Peyer's patch (tissue), 4 donors: ENCODE measurements at regions not wholly inside any gene's neighbourhood (a gene's known extent, or its start where the extent isn't known, plus 50 kb on each side); places are given as distances from the start of the nearest gene placed in this dataset.

ENCODE experiments used
- DNase-seq, 3 donors: peaks; one replicate each; pipeline ENCODE4 v3.0.0-alpha.2; 2017 to 2019
- H3K27ac ChIP-seq, 4 donors: fragments of 200-600 bp; sonication (generic); one replicate each; pipeline ENCODE4 v1.5.1; 2016 to 2019
- H3K27me3 ChIP-seq, 2 donors: fragments of 200-600 bp; sonication (generic); one replicate each; pipeline ENCODE4 v1.5.1; 2019
- H3K36me3 ChIP-seq, 3 donors: fragments of 200-600 bp; sonication (generic); one replicate each; pipeline ENCODE4 v1.5.1; 2016 to 2019
- H3K4me1 ChIP-seq, 4 donors: fragments of 200-600 bp; sonication (generic); one replicate each; pipeline ENCODE4 v1.5.1; 2016 to 2019
- H3K4me3 ChIP-seq, 4 donors: fragments of 200-600 bp; sonication (generic); 1 replicate in 3 of 4; 2 replicates in 1 of 4; pipeline ENCODE4 v1.5.1; 2016 to 2019; ENCODE audit warnings: mild to moderate bottlenecking in 1 of 4
- H3K9me3 ChIP-seq, 4 donors: fragments of 200-600 bp; sonication (generic); one replicate each; pipeline ENCODE4 v1.5.1; 2016 to 2019; ENCODE audit warnings: mild to moderate bottlenecking in 1 of 4
- POLR2A ChIP-seq, 2 donors: fragments of 450-650 bp; IDR thresholded peaks; one replicate each; pipeline ENCODE4 v1.5.1; 2017; ENCODE audit warnings: antibody characterized with exemption in 2 of 2, mild to moderate bottlenecking in 2 of 2, moderate library complexity in 2 of 2
- TF ChIP-seq, protein P1 (sequence below), 6 experiments: fragments of 450-650 bp in 4 of 6; fragments of 200-600 bp in 2 of 6; sonication (generic) in 1 of 6; IDR thresholded peaks; one replicate each; pipeline ENCODE4 v1.5.1; 2017 to 2019; ENCODE audit warnings: antibody characterized with exemption in 6 of 6, mild to moderate bottlenecking in 3 of 6, moderate library complexity in 1 of 6

- Histone ChIP-seq H3K36me3 (no peaks in the 10 kb centered on the region), H3K27me3 (no peaks in the 10 kb centered on the region), H3K9me3 (no peaks in the 10 kb centered on the region), H3K27ac (no peak overlapping the region), H3K4me3 (no peak overlapping the region), H3K4me1 (no peaks in the 10 kb centered on the region)
- no peak for DNase-seq
- TF ChIP-seq, protein P1, sequence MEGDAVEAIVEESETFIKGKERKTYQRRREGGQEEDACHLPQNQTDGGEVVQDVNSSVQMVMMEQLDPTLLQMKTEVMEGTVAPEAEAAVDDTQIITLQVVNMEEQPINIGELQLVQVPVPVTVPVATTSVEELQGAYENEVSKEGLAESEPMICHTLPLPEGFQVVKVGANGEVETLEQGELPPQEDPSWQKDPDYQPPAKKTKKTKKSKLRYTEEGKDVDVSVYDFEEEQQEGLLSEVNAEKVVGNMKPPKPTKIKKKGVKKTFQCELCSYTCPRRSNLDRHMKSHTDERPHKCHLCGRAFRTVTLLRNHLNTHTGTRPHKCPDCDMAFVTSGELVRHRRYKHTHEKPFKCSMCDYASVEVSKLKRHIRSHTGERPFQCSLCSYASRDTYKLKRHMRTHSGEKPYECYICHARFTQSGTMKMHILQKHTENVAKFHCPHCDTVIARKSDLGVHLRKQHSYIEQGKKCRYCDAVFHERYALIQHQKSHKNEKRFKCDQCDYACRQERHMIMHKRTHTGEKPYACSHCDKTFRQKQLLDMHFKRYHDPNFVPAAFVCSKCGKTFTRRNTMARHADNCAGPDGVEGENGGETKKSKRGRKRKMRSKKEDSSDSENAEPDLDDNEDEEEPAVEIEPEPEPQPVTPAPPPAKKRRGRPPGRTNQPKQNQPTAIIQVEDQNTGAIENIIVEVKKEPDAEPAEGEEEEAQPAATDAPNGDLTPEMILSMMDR (IDR thresholded peaks at IDR 0.05), result no peak
- no peak for TF ChIP-seq POLR2A (IDR thresholded peaks at IDR 0.05)
Observed at GRCh38 chr17:13288248-13288647, 270.4 kb upstream of the ELAC2 start.

DNA sequence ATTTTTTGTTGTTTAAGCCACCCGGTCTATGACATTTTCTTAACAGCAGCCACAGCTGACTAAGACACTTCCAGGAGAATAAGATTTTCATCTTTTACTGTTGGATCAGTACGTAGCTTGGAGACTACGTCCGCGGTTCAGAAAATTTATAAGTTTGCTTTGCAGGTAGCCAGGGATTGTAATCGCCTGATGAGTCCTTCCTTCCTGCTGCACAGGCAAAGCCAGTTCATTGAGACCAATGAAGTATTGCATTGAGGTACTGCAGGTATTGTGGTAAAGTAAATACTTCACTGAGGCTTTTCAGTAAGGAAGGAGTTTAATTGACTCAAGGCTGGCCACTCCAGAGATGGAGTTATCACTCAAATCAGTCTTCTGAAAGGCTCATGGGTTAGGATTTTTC lies 269.4 kb upstream of the ELAC2 start:
- TF ChIP-seq, protein P1 (IDR thresholded peaks at IDR 0.05), result no peak
- TF ChIP-seq POLR2A (IDR thresholded peaks at IDR 0.05), result no peak
- no peaks in the 10 kb centered on the region for H3K9me3 ChIP-seq
- no peak for DNase-seq
- no peaks in the 10 kb centered on the region for H3K27me3 ChIP-seq
- H3K36me3 ChIP-seq, result no peaks in the 10 kb centered on the region
- H3K27ac ChIP-seq, result no peak overlapping the region
- H3K4me1 ChIP-seq, result no peaks in the 10 kb centered on the region
- no peak overlapping the region for H3K4me3 ChIP-seq

- H3K27me3 ChIP-seq, result no peaks in the 10 kb centered on the region
- no peak for DNase-seq
Observed at GRCh38 chr17:13283606-13284005, 265.8 kb upstream of the ELAC2 start.

DNA sequence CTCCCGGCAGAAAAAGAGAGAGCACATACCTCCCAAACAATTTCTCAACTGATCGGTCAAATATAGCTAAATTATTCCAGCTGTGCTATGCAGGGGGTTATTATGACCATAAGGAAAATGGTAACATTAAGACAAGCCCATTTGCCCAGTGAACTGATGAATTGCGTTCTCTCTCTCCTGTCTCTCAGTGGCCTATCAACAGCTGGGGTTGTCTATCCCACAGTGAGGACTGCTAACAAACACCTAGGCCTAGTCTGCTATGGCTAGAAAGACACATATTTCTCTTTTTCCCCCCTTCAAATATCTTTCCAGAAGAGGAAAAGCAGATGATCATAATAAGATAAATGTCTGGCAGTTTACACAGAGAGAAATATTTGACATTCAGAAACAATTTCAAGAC lies 263.8 kb upstream of the ELAC2 start:
- H3K27me3 ChIP-seq, result no peaks in the 10 kb centered on the region
- H3K4me3 ChIP-seq, result no peak overlapping the region
- H3K9me3 ChIP-seq, result no peaks in the 10 kb centered on the region
- no peaks in the 10 kb centered on the region for H3K36me3 ChIP-seq
- H3K27ac ChIP-seq, result no peak overlapping the region
- no peak for TF ChIP-seq POLR2A (IDR thresholded peaks at IDR 0.05)
- no peak for DNase-seq
- no peaks in the 10 kb centered on the region for H3K4me1 ChIP-seq

More at GRCh38 chr17:13283606-13284005, 265.8 kb upstream of the ELAC2 start:
- TF ChIP-seq POLR2A (IDR thresholded peaks at IDR 0.05), result no peak
- TF ChIP-seq, protein P1 (IDR thresholded peaks at IDR 0.05), result no peak
- H3K4me1 ChIP-seq, result no peaks in the 10 kb centered on the region
- H3K9me3 ChIP-seq, result no peaks in the 10 kb centered on the region
- no peak overlapping the region for H3K27ac ChIP-seq
- no peaks in the 10 kb centered on the region for H3K36me3 ChIP-seq
- H3K4me3 ChIP-seq, result no peak overlapping the region

GRCh38 chr17:13273806-13274205 lies 256.0 kb upstream of the ELAC2 start:
- H3K4me3 ChIP-seq, result no peak overlapping the region
- H3K9me3 ChIP-seq, result no peaks in the 10 kb centered on the region

GRCh38 chr17:13272296-13272695 lies 254.5 kb upstream of the ELAC2 start:
- Histone ChIP-seq H3K4me3 (no peak overlapping the region), H3K27me3 (no peaks in the 10 kb centered on the region), H3K36me3 (no peaks in the 10 kb centered on the region), H3K9me3 (no peaks in the 10 kb centered on the region), H3K4me1 (no peaks in the 10 kb centered on the region), H3K27ac (no peak overlapping the region)
- TF ChIP-seq POLR2A (IDR thresholded peaks at IDR 0.05), result no peak
- TF ChIP-seq, protein P1 (IDR thresholded peaks at IDR 0.05), result no peak
- DNase-seq, result no peak

More at GRCh38 chr17:13273806-13274205, 256.0 kb upstream of the ELAC2 start:
- H3K27ac ChIP-seq, result no peak overlapping the region
- no peaks in the 10 kb centered on the region for H3K36me3 ChIP-seq
- no peaks in the 10 kb centered on the region for H3K4me1 ChIP-seq
- TF ChIP-seq, protein P1 (IDR thresholded peaks at IDR 0.05), result no peak
- no peak for DNase-seq
- no peaks in the 10 kb centered on the region for H3K27me3 ChIP-seq
